GM19238 (cell line): ENCODE measurements at regions not wholly inside any gene's neighbourhood (a gene's known extent, or its start where the extent isn't known, plus 50 kb on each side); places are given as distances from the start of the nearest gene placed in this dataset.
A peak's percentile ranks its signal among the peaks of the same experiment; 100 is the strongest.

ENCODE experiments used
- DNase-seq: peaks from one replicate; pipeline ENCODE4 v3.0.0; 2011; ENCODE audit warnings: low spot score; ENCODE audit not compliant: insufficient read length

DNA sequence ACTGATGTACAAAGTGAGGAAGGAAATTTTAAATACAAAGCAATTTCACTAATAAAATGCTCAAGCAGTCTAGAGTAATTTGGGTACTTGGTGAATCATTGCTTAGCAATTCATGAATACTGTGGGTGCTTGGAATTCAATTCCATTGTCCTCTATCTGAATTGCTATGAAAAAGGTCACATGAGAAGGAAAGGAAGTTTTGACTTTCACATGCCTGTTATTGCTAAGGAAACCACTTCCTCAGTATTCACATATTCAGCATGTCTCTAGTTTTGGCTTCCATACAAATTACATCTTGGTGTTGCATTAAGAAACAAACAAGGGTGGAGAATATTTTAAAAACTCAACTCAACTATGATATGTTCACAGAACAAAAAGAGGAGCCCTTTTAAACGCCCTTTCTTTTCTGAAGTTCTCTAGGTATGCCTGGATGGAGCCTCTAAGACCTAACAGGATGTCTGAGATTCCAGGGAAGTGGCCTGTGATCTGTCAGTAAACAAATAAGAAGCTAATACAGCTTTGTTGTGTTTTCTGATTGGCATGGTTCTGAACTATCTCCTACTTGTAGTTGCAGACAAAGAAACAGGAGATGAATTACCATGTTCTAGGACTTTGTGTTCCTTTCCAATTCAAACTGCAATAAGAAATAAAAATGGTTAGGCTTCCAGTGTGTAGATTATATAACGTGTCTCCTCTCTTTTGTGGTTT, 190.4 kb downstream of the OGFRL1 start:
- DNase-seq, result no peak

- DNase-seq, result no peak
These were observed 192.0 kb downstream of the OGFRL1 start for GRCh38 chr6:71480577-71480976.

DNA sequence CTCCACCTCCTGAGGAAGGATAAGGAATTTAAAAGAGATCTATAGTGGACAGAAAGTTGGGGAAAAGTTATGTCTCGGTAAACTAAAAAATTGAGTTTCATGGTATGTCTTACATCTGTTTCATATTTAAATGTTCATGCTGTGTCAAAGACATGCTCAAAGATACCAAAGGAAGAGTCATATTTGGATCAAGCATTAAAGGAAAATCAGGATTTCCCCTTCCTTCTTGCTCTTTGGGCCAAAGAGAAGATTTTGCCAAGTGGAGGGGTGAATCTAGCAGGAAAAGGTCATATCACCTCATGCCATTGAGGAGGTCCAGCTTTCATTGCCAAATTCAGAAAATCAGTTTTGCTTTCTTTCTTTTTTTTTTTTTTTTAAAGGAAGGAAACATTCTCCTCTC, 192.4 kb downstream of the OGFRL1 start:
- DNase-seq, result no peak

GRCh38 chr6:71481801-71482200, 193.2 kb downstream of the OGFRL1 start:
- DNase-seq, result no peak

GRCh38 chr6:71482742-71483141, 194.1 kb downstream of the OGFRL1 start:
- DNase-seq, result no peak

- no peak for DNase-seq
These were observed 197.8 kb downstream of the OGFRL1 start for GRCh38 chr6:71486461-71486860.

DNA sequence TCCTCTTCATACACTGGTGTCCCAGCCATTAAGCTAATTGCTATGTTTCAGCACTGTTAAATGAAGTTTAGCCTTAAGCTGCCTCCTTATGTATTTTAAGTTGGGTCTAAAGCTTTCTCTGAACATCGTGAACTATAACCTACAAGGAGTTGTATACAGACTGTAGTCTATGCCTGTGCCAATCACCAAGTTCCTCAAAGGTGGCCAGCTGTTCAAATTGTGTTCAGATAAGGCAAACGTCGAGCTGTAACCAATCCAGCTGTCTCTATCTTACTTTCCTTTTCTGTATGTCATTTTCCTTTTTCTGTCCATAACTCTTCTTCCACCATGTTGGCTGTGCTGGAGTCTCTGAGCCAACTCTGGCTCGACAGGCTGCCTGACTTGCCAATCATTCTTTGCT, 199.6 kb downstream of the OGFRL1 start:
- DNase-seq, result no peak

- DNase-seq, result no peak
These were observed 201.1 kb downstream of the OGFRL1 start for GRCh38 chr6:71489736-71490135.

GRCh38 chr6:71490876-71491275, 202.3 kb downstream of the OGFRL1 start:
- no peak for DNase-seq

GRCh38 chr6:71491844-71492243, 203.2 kb downstream of the OGFRL1 start:
- DNase-seq, result no peak

- DNase-seq, result no peak
These were observed 204.1 kb downstream of the OGFRL1 start for GRCh38 chr6:71492668-71493067.

DNA sequence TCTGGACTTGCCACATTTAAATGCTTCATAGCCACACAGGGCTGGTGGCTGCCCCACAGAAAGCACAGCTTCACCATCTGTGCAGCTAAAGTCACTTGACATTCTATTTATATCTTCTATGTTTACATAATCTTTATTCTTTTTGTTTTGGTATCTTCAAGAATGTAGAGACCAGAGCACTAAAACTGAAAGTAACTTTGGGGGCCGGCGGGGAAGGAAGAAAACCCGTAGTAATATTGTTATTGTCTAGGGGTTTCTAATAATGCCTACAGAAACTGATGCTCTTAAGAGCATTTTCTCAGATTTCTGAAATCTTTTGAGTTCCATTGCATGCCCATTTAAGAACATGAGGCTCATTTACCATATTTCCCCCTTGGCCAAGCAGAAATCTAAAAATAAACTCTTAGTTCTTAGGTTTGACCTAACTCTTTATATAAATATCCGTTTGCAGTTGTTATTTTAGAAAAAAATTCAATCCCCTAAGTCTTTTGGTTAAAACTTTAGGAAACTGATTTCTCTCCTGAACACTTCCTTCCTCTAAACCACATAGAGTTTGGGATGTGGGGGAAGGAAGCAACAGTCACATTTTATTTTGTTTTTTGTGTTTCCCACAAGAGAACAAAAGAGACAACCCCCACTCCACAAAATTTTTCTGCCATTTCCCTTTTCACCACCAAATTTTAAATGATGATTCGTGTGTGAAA, 207.6 kb downstream of the OGFRL1 start:
- DNase-seq, result peak; percentile 9

- DNase-seq, result no peak
These were observed 208.1 kb downstream of the OGFRL1 start for GRCh38 chr6:71496722-71497033.

- no peak for DNase-seq
These were observed 210.0 kb downstream of the OGFRL1 start for GRCh38 chr6:71498638-71499037.

GRCh38 chr6:71499667-71500066, 211.1 kb downstream of the OGFRL1 start:
- no peak for DNase-seq

- no peak for DNase-seq
These were observed 213.6 kb downstream of the OGFRL1 start for GRCh38 chr6:71502168-71502567.

DNA sequence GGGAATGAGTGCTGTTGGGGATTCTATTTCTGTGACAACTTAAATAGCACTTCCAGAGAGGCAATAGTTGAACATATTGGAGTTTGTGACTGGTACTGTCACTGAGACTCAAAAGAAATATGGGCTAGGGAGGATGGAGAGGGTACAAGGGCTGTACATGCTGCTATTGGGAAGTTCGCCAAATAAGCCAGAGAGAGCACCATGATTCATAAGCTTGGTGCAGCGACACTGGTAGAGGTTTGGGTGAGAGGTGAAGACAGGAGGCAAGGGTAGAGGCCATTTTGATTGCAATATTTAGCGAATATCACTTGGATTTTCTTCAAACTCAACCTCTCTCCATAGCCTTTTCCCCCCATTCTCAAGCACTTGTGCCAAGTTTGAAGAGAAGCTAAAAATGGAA, 214.3 kb downstream of the OGFRL1 start:
- no peak for DNase-seq

DNA sequence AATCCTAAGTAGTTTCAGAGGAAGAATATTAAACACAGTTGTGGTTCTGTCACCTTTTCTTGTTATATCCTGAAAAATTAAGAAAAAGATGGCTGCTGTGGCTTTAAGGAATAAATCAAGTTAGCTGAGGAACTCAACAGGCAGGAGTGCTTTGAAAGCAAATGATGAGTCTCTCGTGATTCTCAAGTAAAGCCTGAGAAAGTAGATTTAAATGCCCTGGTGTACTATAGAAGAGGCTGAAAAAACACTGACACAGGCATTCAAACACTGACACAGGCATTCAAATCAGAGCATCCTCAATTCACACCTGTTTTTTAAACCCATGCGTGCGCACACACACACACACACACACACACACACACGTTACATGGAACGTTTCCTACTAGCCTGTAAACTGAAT, 218.6 kb downstream of the OGFRL1 start:
- no peak for DNase-seq

GRCh38 chr6:71509191-71510005, 220.8 kb downstream of the OGFRL1 start:
- no peak for DNase-seq

DNA sequence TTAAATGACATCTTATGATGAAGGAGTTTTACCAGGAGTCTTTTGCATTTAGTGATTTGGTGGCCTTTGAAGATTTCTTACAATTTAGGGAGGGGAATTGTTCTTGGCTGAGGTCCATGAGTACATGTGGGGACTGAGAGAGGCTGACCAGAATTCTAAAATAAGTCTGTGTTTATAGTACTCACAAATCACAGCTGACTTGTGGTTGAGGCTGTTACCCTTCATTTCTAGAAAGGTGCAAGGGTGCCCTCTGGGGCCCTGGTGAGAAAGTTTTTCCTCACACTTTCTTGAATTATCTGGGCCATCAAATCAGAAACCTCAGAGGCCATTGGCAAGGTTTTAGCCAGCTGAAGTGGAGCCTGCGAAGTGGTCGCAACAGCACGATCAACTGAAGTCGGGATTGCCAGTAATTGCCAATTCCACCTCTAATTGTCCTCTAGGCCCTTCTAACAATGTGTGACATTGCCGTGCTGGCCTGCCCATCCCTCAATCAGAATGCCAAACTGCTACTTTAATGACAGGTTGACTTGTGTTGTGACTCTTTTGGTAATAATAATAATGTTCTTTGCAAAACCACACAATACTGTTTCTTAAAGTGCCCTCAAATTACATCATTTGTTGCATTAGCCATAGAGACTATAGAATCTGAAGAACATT, 221.6 kb downstream of the OGFRL1 start:
- DNase-seq, result peak; percentile 3

- DNase-seq, result no peak
These were observed 222.2 kb downstream of the OGFRL1 start for GRCh38 chr6:71510856-71511255.

- no peak for DNase-seq
These were observed 223.6 kb downstream of the OGFRL1 start for GRCh38 chr6:71512256-71512655.
